ENCODE measurements at regions not wholly inside any gene's neighbourhood (a gene's known extent, or its start where the extent isn't known, plus 50 kb on each side); places are given as distances from the start of the nearest gene placed in this dataset.

- no peak for DNase-seq
Measured at GRCh38 chr14:64639340-64639821, 64.8 kb upstream of the PLEKHG3 start.

GRCh38 chr14:64640839-64641238 is 63.4 kb upstream of the PLEKHG3 start:
- no peak for DNase-seq

DNA sequence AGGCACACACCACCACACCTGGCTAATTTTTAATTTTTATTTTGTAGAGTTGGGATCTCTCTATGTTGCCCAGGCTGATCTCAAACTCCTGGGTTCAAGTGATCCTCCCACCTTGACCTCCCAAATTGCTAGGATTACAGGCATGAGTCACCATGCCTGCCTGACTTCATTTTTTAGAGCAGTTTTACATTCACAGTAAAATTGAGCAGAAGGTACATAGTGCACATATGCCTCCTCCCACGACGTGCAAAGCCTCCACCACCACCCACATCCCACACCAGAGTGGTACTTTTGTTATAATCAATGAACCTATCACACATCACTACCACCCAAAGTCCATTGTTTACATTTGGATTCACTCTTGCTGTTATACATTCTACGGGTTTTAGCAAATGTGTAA is 62.5 kb upstream of the PLEKHG3 start:
- no peak for DNase-seq

DNA sequence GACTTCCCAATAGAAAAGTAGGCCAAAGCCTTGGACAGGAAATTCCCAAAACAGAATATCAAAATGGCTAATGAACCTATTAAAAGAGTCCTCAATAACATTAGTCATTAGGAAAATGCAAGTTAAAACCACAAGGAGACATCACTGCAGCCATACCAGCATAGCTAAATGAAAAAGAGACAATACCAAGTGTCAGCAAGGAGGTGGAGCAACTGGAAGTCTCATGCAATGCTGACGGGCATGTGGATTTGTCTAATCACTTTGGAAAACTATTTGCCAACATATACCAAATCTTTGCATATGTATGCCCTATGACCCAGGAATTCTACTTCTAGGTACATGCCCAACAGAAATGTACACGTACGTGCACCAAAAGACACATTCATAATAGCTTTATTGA is 60.5 kb upstream of the PLEKHG3 start:
- DNase-seq: no peak

DNA sequence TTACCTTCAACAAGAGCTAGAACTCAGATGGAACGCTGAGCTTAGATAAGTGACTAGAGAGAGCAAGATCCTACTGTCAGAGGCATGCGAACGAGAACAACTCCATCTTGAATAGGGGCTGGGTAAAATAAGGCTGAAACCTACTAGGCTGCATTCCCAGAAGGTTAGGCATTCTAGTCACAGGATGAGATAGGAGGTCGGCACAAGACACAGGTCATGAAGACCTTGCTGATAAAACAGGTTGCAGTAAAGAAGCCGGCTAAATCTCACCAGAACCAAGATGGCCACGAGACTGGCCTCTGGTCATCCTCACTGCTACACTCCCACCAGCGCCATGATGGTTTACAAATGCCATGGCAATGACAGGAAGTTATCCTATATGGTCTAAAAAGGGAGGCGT is 59.6 kb upstream of the PLEKHG3 start:
- DNase-seq: no peak

DNA sequence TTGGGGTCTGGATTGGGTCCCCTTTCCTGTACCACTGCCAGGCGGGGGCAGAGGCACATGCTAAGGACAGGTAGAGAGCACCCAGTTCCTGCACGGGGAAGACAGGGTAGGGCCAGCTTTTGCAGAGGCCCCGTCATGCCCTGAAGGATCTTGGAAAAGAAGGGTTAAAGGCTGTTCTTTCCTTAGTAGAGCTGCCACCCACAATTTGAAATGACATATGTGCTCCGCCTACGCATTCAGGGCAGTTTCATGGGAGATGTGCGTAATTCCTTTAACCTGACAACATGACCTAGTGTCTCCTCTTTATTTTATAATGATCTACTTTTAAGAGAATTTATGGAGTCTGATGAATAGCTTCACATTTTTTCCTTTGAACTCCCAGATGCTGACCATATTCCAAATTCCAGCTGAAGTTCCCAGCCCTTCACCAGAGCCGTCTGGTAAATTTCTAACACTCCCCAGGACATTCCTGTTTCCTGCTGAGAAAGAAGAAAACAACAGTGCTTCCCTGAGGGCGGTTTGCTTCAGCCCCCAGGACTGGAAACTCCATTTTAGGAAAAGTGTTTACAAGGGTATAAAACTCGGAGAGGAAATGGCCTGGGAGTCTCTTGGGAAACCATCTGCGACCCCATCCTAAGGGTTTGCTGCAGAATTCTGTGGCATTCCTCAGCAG is 58.9 kb upstream of the PLEKHG3 start:
- DNase-seq: no peak

DNA sequence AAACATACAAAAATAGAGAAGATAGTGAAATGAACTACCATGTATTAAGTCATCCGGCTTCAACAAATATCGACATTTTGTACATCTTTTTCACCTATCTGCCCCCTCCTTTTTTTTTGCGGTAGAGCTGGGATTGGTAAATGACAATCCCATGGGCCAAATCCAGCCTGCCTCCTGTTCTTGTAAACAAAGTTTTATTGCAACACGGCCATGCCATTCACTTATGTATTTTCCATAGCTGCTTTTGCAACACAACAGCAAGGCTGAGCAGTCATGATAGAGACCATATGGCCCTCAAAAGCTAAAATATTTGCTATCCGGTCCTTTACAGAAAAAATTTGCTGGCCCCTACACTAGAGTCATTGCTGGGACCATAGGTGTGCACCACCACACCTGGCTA is 58.1 kb upstream of the PLEKHG3 start:
- no peak for DNase-seq

DNA sequence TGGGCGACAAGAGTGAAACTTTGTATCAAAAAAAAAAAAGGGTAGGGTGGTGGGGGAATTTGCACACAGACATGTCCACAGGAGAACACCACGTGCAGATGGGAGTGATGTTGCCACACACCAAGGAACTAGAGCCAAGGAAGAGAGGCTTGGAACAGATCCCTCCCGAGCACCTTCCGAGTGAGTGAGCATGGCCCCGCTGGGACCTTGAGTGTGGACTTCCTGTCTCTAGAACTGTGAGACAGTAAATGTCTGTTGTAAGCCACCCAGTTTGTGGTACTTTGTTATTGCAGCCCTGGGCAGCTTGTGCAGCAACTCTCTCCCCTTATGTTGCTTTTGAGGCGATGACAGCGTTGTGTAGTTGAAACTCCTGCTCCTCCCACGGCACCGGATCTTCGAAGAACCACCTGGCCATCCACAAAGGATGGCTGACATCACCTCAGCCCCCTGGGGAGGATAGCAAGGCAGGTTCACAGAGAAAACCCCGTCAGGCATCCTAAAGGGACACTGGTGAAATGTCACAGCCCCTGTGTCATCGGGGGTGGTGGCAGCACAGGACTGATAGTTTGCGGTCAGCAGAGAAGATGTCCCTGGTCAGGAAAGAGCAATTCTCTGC is 54.7 kb upstream of the PLEKHG3 start:
- peak; percentile 68 for DNase-seq

DNA sequence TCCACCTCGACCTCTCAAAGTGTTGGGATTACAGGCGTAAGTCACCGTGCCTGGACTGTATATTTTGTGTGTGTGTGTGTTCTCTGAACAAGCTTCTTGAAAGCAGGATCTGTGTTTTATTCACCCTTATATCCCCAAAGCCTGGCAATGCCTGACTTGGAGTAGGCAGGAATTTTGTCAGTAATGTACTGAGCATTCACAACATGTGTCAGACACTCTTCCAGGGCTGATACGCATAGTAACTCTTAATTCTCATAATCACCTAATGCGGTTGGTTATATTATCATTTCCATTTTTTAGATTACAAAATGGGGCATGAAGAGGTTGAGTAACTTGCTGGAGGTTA is 50.4 kb upstream of the PLEKHG3 start:
- DNase-seq: no peak

DNA sequence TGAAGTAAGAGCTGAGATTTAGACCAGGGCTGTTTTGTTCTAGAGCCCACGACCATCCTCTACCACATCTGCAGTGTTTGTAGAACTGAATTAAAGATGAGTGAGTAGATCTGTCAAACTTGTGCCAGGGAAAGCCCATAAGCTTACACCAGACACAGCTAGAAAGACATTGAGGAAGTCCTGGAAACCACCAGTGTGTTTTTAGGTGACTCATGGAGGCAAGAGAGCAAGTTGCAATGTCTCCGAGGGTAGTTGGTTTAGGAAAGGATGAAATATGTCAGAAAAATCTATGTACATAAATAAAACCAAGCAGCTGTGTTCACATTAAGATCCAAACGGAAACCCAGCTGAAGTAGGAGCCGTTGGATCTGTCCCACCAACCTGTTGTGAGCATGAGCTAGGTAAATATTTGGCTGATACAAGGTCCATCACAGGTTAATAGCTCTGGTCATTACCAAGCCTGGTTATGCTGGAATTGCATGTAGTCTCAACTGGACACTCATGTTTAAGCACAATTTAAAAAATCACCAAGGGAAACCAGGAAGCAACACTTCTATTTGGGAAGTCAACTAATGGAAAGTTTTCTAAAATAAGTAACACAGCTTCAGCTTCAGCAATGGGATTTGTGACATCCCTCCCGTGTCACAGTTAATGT is 49.9 kb upstream of the PLEKHG3 start:
- no peak for DNase-seq
